ENCODE measurements at regions not wholly inside any gene's neighbourhood (a gene's known extent, or its start where the extent isn't known, plus 50 kb on each side); places are given as distances from the start of the nearest gene placed in this dataset.

- no peak for DNase-seq (ENCODE audit: low read depth)
- no peak overlapping the region for H3K4me3 ChIP-seq (ENCODE audit: control insufficient read depth, low read depth, low read length)
- TF ChIP-seq CTCF (conservative IDR thresholded peaks at IDR 0.05; ENCODE audit: control insufficient read depth, insufficient read depth, low read depth, low read length) = no peak
These were observed 78.9 kb downstream of the IL21 start for GRCh38 chr4:122541996-122542395.

GRCh38 chr4:122540838-122541237, 80.0 kb downstream of the IL21 start:
- no peak overlapping the region for H3K4me3 ChIP-seq (ENCODE audit: control insufficient read depth, low read depth, low read length)
- no peak for DNase-seq (ENCODE audit: low read depth)
- TF ChIP-seq CTCF (conservative IDR thresholded peaks at IDR 0.05; ENCODE audit: control insufficient read depth, insufficient read depth, low read depth, low read length) = no peak

GRCh38 chr4:122539861-122540465, 80.9 kb downstream of the IL21 start:
- H3K4me3 ChIP-seq (ENCODE audit: control insufficient read depth, low read depth, low read length) = no peak overlapping the region
- no peak for TF ChIP-seq CTCF (conservative IDR thresholded peaks at IDR 0.05; ENCODE audit: control insufficient read depth, insufficient read depth, low read depth, low read length)
- DNase-seq (ENCODE audit: low read depth) = no peak

GRCh38 chr4:122537388-122538135, 81.0 kb upstream of the IL2 start:
- H3K4me3 ChIP-seq (ENCODE audit: control insufficient read depth, low read depth, low read length) = no peak overlapping the region
- no peak for DNase-seq (ENCODE audit: low read depth)
- no peak for TF ChIP-seq CTCF (conservative IDR thresholded peaks at IDR 0.05; ENCODE audit: control insufficient read depth, insufficient read depth, low read depth, low read length)

- TF ChIP-seq CTCF (conservative IDR thresholded peaks at IDR 0.05; ENCODE audit: control insufficient read depth, insufficient read depth, low read depth, low read length) = no peak
- no peak overlapping the region for H3K4me3 ChIP-seq (ENCODE audit: control insufficient read depth, low read depth, low read length)
- no peak for DNase-seq (ENCODE audit: low read depth)
These were observed 79.5 kb upstream of the IL2 start for GRCh38 chr4:122536001-122536400.

- no peak overlapping the region for H3K4me3 ChIP-seq (ENCODE audit: control insufficient read depth, low read depth, low read length)
- no peak for DNase-seq (ENCODE audit: low read depth)
- TF ChIP-seq CTCF (conservative IDR thresholded peaks at IDR 0.05; ENCODE audit: control insufficient read depth, insufficient read depth, low read depth, low read length) = no peak
These were observed 78.3 kb upstream of the IL2 start for GRCh38 chr4:122534776-122535175.

Measured in fibroblast of mammary gland (primary cell).